ENCODE measurements at regions not wholly inside any gene's neighbourhood (a gene's known extent, or its start where the extent isn't known, plus 50 kb on each side); places are given as distances from the start of the nearest gene placed in this dataset.

DNA sequence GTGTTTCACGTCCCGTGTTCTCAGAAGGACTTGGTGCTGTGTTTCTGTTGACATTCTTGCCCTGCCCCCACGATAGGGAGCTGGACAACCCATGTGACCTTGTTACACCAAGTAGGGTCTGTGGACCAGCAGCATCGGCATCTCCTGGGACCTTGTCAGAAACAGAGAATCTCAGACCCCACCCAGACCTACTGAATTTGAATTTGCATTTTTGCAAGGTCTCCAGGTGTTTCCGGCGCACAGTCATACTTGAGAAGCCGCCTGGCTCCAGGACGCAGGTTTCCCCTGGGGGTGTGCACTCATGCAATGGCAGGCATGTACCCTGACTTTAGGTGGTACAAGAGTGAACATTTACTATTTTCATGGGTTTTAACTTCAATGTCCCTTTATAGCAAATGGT is 117.9 kb downstream of the TLE3 start:
- TF ChIP-seq, protein P1, sequence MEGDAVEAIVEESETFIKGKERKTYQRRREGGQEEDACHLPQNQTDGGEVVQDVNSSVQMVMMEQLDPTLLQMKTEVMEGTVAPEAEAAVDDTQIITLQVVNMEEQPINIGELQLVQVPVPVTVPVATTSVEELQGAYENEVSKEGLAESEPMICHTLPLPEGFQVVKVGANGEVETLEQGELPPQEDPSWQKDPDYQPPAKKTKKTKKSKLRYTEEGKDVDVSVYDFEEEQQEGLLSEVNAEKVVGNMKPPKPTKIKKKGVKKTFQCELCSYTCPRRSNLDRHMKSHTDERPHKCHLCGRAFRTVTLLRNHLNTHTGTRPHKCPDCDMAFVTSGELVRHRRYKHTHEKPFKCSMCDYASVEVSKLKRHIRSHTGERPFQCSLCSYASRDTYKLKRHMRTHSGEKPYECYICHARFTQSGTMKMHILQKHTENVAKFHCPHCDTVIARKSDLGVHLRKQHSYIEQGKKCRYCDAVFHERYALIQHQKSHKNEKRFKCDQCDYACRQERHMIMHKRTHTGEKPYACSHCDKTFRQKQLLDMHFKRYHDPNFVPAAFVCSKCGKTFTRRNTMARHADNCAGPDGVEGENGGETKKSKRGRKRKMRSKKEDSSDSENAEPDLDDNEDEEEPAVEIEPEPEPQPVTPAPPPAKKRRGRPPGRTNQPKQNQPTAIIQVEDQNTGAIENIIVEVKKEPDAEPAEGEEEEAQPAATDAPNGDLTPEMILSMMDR (optimal IDR thresholded peaks at IDR 0.05 in 1 of 3, IDR thresholded peaks at IDR 0.05 in 1 of 3, conservative IDR thresholded peaks at IDR 0.05 in 1 of 3; ENCODE audit: extremely low read depth in 1 of 3, insufficient read depth in 2 of 3, low read length in 3 of 3), result no peak
- no peak for TF ChIP-seq EZH2 (IDR thresholded peaks at IDR 0.05; ENCODE audit: low read length)

Data from keratinocyte (primary cell).